HG02981 (cell line): ENCODE measurements at regions not wholly inside any gene's neighbourhood (a gene's known extent, or its start where the extent isn't known, plus 50 kb on each side); places are given as distances from the start of the nearest gene placed in this dataset.
"Not testable (repeated sequence)": the region's sequence is repeated elsewhere in the genome, so short reads cannot be mapped to it uniquely, and the experiment has no call there.

Experiments
- ATAC-seq: cut with Tn5 transposase; IDR thresholded peaks from one replicate; pipeline ENCODE4 v1.9.1; 2021; ENCODE audit warnings: mild to moderate bottlenecking, moderate library complexity; ENCODE audit not compliant: unreplicated experiment

- ATAC-seq = no peak
These were observed 85.7 kb upstream of the FBXL17 start for GRCh38 chr5:108467563-108467962.

- no peak for ATAC-seq
These were observed 79.9 kb upstream of the FBXL17 start for GRCh38 chr5:108461628-108462367.

GRCh38 chr5:108459769-108460168 is 77.9 kb upstream of the FBXL17 start:
- no peak for ATAC-seq

GRCh38 chr5:108451269-108451668 is 69.4 kb upstream of the FBXL17 start:
- no peak for ATAC-seq

GRCh38 chr5:108444130-108444529 is 62.2 kb upstream of the FBXL17 start:
- ATAC-seq = not testable (repeated sequence)

- not testable (repeated sequence) for ATAC-seq
These were observed 60.3 kb upstream of the FBXL17 start for GRCh38 chr5:108442063-108442651.

GRCh38 chr5:108437425-108437824 is 55.5 kb upstream of the FBXL17 start:
- ATAC-seq = no peak

GRCh38 chr5:108436696-108437095 is 54.8 kb upstream of the FBXL17 start:
- ATAC-seq = no peak

GRCh38 chr5:108433600-108433999 is 51.7 kb upstream of the FBXL17 start:
- no peak for ATAC-seq

- no peak for ATAC-seq
These were observed 50.1 kb upstream of the FBXL17 start for GRCh38 chr5:108432024-108432423.
